OCI-LY7 (cell line): ENCODE measurements at regions not wholly inside any gene's neighbourhood (a gene's known extent, or its start where the extent isn't known, plus 50 kb on each side); places are given as distances from the start of the nearest gene placed in this dataset.

Experiments used
- BruUV-seq: library from RNA; stranded (reverse); fragments of 400-500 nt; replicated peaks from 2 replicates; lab custom pipeline; 2021; lab: Mats Ljungman, UMichigan
- CTCF ChIA-PET: fragments of 300-600 bp; sonication (Branson Sonifier 250); formaldehyde crosslinking; loops from one replicate; lab custom pipeline; 2022; ENCODE audit warnings: antibody characterized with exemption; ENCODE audit not compliant: unreplicated experiment; lab: Charles Lee
- POLR2A ChIA-PET: fragments of 300-600 bp; sonication (Branson Sonifier 250); formaldehyde crosslinking; loops from one replicate; lab custom pipeline; 2022; ENCODE audit warnings: antibody characterized with exemption; lab: Charles Lee
- DNase-seq: peaks from one replicate; pipeline ENCODE4 v3.0.0-alpha.2; 2015; ENCODE audit warnings: low spot score
- H2AFZ ChIP-seq: fragments of 200-600 bp; sonication (generic), shearing (Covaris generic); 2 replicates; pipeline ENCODE4 v1.6.1; 2014; ENCODE audit warnings: mild to moderate bottlenecking, antibody characterized with exemption, low read length, moderate library complexity
- H3K27ac ChIP-seq: fragments of 200-600 bp; sonication (generic); 2 replicates; pipeline ENCODE4 v1.5.1; 2014; ENCODE audit warnings: mixed run types, low read depth, mild to moderate bottlenecking, moderate library complexity, low read length, inconsistent platforms; ENCODE audit not compliant: poor library complexity, severe bottlenecking
- H3K36me3 ChIP-seq: fragments of 200-600 bp; sonication (generic); 2 replicates; pipeline ENCODE4 v1.6.1; 2014; ENCODE audit warnings: mild to moderate bottlenecking, antibody characterized with exemption, low read length, moderate library complexity, mixed read lengths; ENCODE audit not compliant: insufficient read depth
- H3K4me1 ChIP-seq: fragments of 200-600 bp; sonication (generic); 2 replicates; pipeline ENCODE4 v1.5.1; 2014; ENCODE audit warnings: mild to moderate bottlenecking, low read length; ENCODE audit not compliant: insufficient read depth, poor library complexity, severe bottlenecking
- H3K4me2 ChIP-seq: fragments of 200-600 bp; sonication (generic); 2 replicates; pipeline ENCODE4 v1.6.1; 2014; ENCODE audit warnings: mild to moderate bottlenecking, low read length
- H3K4me3 ChIP-seq: fragments of 200-600 bp; sonication (generic); 2 replicates; pipeline ENCODE4 v1.5.1; 2014; ENCODE audit warnings: mild to moderate bottlenecking, low read depth, low read length; ENCODE audit not compliant: poor library complexity, severe bottlenecking
- H3K79me2 ChIP-seq: fragments of 200-600 bp; sonication (generic); 2 replicates; pipeline ENCODE4 v1.6.1; 2016; ENCODE audit warnings: low read depth, mild to moderate bottlenecking, low read length, moderate library complexity, mixed read lengths; ENCODE audit not compliant: insufficient read depth
- H3K9me2 ChIP-seq: fragments of 200-600 bp; sonication (generic); 2 replicates; pipeline ENCODE4 v1.6.1; 2016; ENCODE audit warnings: mild to moderate bottlenecking, low read length, mixed read lengths; ENCODE audit not compliant: insufficient read depth
- H3K9me3 ChIP-seq: fragments of 200-600 bp; sonication (generic); 2 replicates; pipeline ENCODE4 v1.6.1; 2014; ENCODE audit warnings: mild to moderate bottlenecking, mixed run types, low read length, mixed read lengths
- H4K20me1 ChIP-seq: fragments of 200-600 bp; sonication (generic); 2 replicates; pipeline ENCODE4 v1.6.1; 2014; ENCODE audit warnings: mild to moderate bottlenecking, antibody characterized with exemption, low read length, moderate library complexity, mixed read lengths; ENCODE audit not compliant: insufficient read depth
- CTCF ChIP-seq: fragments of 200-600 bp; sonication (generic); conservative IDR thresholded peaks from 2 replicates; pipeline ENCODE4 v1.5.1; 2014; ENCODE audit warnings: mild to moderate bottlenecking, antibody characterized with exemption, low read length, moderate library complexity, mixed read lengths
- EZH2phosphoT487 ChIP-seq: fragments of 200-600 bp; sonication (generic); IDR thresholded peaks from 2 replicates; pipeline ENCODE4 v1.6.1; 2018; ENCODE audit warnings: low read depth, borderline replicate concordance, mild to moderate bottlenecking, mixed run types, antibody characterized with exemption, low read length, moderate library complexity, mixed read lengths
- intact Hi-C: fragments of 100-400 bp; cut with micrococcal nuclease; formaldehyde crosslinking; loops from one replicate; pipeline ENCODE4 v1.10.0; 2022; ENCODE audit not compliant: unreplicated experiment

GRCh38 chr2:161077367-161078210 lies 82.6 kb upstream of the TANK start:
- CTCF ChIA-PET: no interaction called here
- peak overlapping the region; percentile 23; the same call in 1 of the 2 replicates for H2AFZ ChIP-seq

GRCh38 chr2:161078211-161078539 lies 82.1 kb upstream of the TANK start:
- intact Hi-C loops: no loop called here
- TF ChIP-seq CTCF (no peak), EZH2phosphoT487 (no peak)
- no TSS peak for BruUV-seq
- H3K9me2 ChIP-seq: no peaks in the 10 kb centered on the region
- no peak overlapping the region for H3K4me2 ChIP-seq
- CTCF ChIA-PET: no interaction called here
- H3K79me2 ChIP-seq: no peaks in the 10 kb centered on the region
- H3K36me3 ChIP-seq: no peaks in the 10 kb centered on the region
- H4K20me1 ChIP-seq: no peaks in the 10 kb centered on the region
- peaks cover 6% of the 10 kb centered on the region for H3K4me1 ChIP-seq
- no peak overlapping the region for H2AFZ ChIP-seq
- DNase-seq: no peak
- H3K27ac ChIP-seq: no peak overlapping the region
- H3K4me3 ChIP-seq: no peak overlapping the region
- no peaks in the 10 kb centered on the region for H3K9me3 ChIP-seq
- POLR2A ChIA-PET: interaction anchor here (0.7 to 1.1 kb wide), 3 partner anchors 9 to 649 kb away, joined by 3 to 4 read pairs (median 3); no protein-coding TSS in a partner anchor

More at GRCh38 chr2:161077367-161078210, 82.6 kb upstream of the TANK start:
- no peaks in the 10 kb centered on the region for H4K20me1 ChIP-seq
- DNase-seq: no peak
- H3K4me3 ChIP-seq: no peak overlapping the region
- H3K9me2 ChIP-seq: no peaks in the 10 kb centered on the region
- no peak overlapping the region for H3K27ac ChIP-seq
- no peaks in the 10 kb centered on the region for H3K79me2 ChIP-seq
- no peaks in the 10 kb centered on the region for H3K36me3 ChIP-seq
- no peak overlapping the region for H3K4me2 ChIP-seq
- no TSS peak for BruUV-seq
- peaks cover 6% of the 10 kb centered on the region for H3K4me1 ChIP-seq
- no peaks in the 10 kb centered on the region for H3K9me3 ChIP-seq
- POLR2A ChIA-PET: interaction anchor here (0.9 to 2.8 kb wide), 3 partner anchors 7 to 649 kb away, joined by 3 to 10 read pairs (median 4); no protein-coding TSS in a partner anchor
- intact Hi-C loops: no loop called here
- TF ChIP-seq CTCF (no peak), EZH2phosphoT487 (no peak)

GRCh38 chr2:161085149-161085548 lies 75.1 kb upstream of the TANK start:
- no peak for DNase-seq
- no peak for TF ChIP-seq EZH2phosphoT487
- TF ChIP-seq CTCF: no peak
- Histone ChIP-seq H3K9me3 (no peaks in the 10 kb centered on the region), H3K4me1 (peaks cover 20% of the 10 kb centered on the region), H3K79me2 (no peaks in the 10 kb centered on the region), H3K4me2 (no peak overlapping the region), H3K36me3 (no peaks in the 10 kb centered on the region), H3K27ac (no peak overlapping the region), H3K9me2 (no peaks in the 10 kb centered on the region), H3K4me3 (no peak overlapping the region), H4K20me1 (no peaks in the 10 kb centered on the region), H2AFZ (no peak overlapping the region)
- intact Hi-C loops: no loop called here
- CTCF ChIA-PET: no interaction called here
- BruUV-seq: no TSS peak
- POLR2A ChIA-PET: interaction anchor here (0.6 to 2.9 kb wide), 2 partner anchors 9 to 23 kb away, joined by 5 to 10 read pairs; no protein-coding TSS in a partner anchor
